K562 (cell line): ENCODE measurements at regions not wholly inside any gene's neighbourhood (a gene's known extent, or its start where the extent isn't known, plus 50 kb on each side); places are given as distances from the start of the nearest gene placed in this dataset.

Experiments used
- ATAC-seq: fragments of 200-7000 bp; cut with Tn5 transposase; 3 replicates; pipeline ENCODE4 v1.9.1; 2020; ENCODE audit warnings: moderate library complexity
- BruUV-seq: library from RNA; stranded (reverse); fragments of 400-500 nt; replicated peaks from 2 replicates; lab custom pipeline; 2021; lab: Mats Ljungman, UMichigan
- CTCF ChIA-PET: fragments of 300-600 bp; formaldehyde crosslinking; extraction: SDS; loops from one replicate; lab custom pipeline; 2021; ENCODE audit warnings: low intra/inter-chr PET ratio; lab: Yijun Ruan, JAX
- POLR2A ChIA-PET: fragments of 300-600, 350-650 bp; sonication (Branson Sonifier 250); formaldehyde crosslinking; extraction: SDS; loops from one replicate; lab custom pipeline; 2021; ENCODE audit warnings: antibody characterized with exemption, inconsistent platforms; lab: Yijun Ruan, JAX
- DNase-seq, 4 experiments: peaks; one replicate each; pipeline versions ENCODE4 v3.0.0 to v3.0.0-alpha.2; 2011 to 2018; ENCODE audit warnings: low spot score in 3 of 4, mixed read lengths in 3 of 4; ENCODE audit errors: extremely low read depth in 1 of 4
- FAIRE-seq: peaks from 2 replicates; lab custom pipeline; 2011; peaks lifted over from hg19 to GRCh38; lab: Jason Lieb, UNC
- H2AFZ ChIP-seq: 2 replicates; pipeline ENCODE4 v1.6.0; 2011; ENCODE audit warnings: low read depth, low read length, control low read depth, inconsistent platforms
- H3K27ac ChIP-seq: fragments of 200-600 bp; 3 replicates; pipeline ENCODE4 v1.8.0; 2011; ENCODE audit warnings: low read depth, mild to moderate bottlenecking, control low read depth, inconsistent platforms, low read length, moderate library complexity, mixed read lengths; ENCODE audit errors: extremely low read depth
- H3K27me3 ChIP-seq, 2 experiments: fragments of 300-600 bp in 1 of 2; 2 replicates in 1 of 2; 3 replicates in 1 of 2; pipeline versions ENCODE4 v1.6.0 to v1.8.0; 2011; ENCODE audit warnings: inconsistent platforms in 2 of 2, low read length in 2 of 2, mild to moderate bottlenecking in 1 of 2, mixed read lengths in 1 of 2, moderate library complexity in 1 of 2; ENCODE audit not compliant: control insufficient read depth in 2 of 2, insufficient read depth in 2 of 2
- H3K36me3 ChIP-seq: fragments of 300-600 bp; 3 replicates; pipeline ENCODE4 v1.8.0; 2011; ENCODE audit warnings: mild to moderate bottlenecking, low read length, inconsistent platforms; ENCODE audit not compliant: control insufficient read depth, insufficient read depth
- H3K4me1 ChIP-seq, 2 experiments: fragments of 200-600 bp in 1 of 2; replicated peaks in 1 of 2; 2 replicates in 1 of 2; 3 replicates in 1 of 2; pipeline versions ENCODE4 v1.5.1 to v1.8.0; 2011; ENCODE audit warnings: inconsistent platforms in 2 of 2, low read length in 2 of 2, mild to moderate bottlenecking in 1 of 2, mixed read lengths in 1 of 2, moderate library complexity in 1 of 2; ENCODE audit not compliant: control insufficient read depth in 2 of 2, insufficient read depth in 2 of 2
- H3K4me2 ChIP-seq: 2 replicates; pipeline ENCODE4 v1.6.1; 2011; ENCODE audit warnings: low read length, control low read depth, inconsistent platforms, mixed read lengths; ENCODE audit not compliant: insufficient read depth
- H3K4me3 ChIP-seq: fragments of 200-600 bp; sonication (generic), shearing (Covaris generic); 2 replicates; pipeline ENCODE4 v1.5.1; 2016; ENCODE audit warnings: control low read depth, inconsistent platforms
- H3K79me2 ChIP-seq: fragments of 200-600 bp; 3 replicates; pipeline ENCODE4 v1.8.0; 2011; ENCODE audit warnings: low read length, inconsistent platforms; ENCODE audit not compliant: control insufficient read depth, insufficient read depth
- H3K9ac ChIP-seq, 2 experiments: 2 replicates each; pipeline versions ENCODE4 v1.6.0 to v1.6.1; 2011; ENCODE audit warnings: low read depth in 2 of 2, low read length in 2 of 2, control low read depth in 1 of 2, inconsistent platforms in 1 of 2, mild to moderate bottlenecking in 1 of 2, mixed read lengths in 1 of 2; ENCODE audit not compliant: insufficient read depth in 1 of 2
- H3K9me1 ChIP-seq: one replicate; pipeline ENCODE4 v1.6.0; 2011; ENCODE audit warnings: inconsistent platforms, mild to moderate bottlenecking, low read length, moderate library complexity; ENCODE audit not compliant: control insufficient read depth, insufficient read depth
- H3K9me3 ChIP-seq: replicated peaks from 2 replicates; pipeline ENCODE4 v1.5.1; 2011; ENCODE audit warnings: low read depth, low read length, inconsistent platforms; ENCODE audit not compliant: control insufficient read depth, insufficient read depth
- H4K20me1 ChIP-seq: replicated peaks from 2 replicates; pipeline ENCODE4 v1.6.1; 2011; ENCODE audit warnings: low read length, inconsistent platforms, mixed read lengths; ENCODE audit not compliant: control insufficient read depth, insufficient read depth
- HDAC8 ChIP-seq: fragments of 450-650 bp; IDR thresholded peaks from 2 replicates; pipeline ENCODE4 v1.6.1; 2016; ENCODE audit warnings: mild to moderate bottlenecking, missing genetic modification characterization, moderate library complexity, missing compliant biosample characterization
- KDM5B ChIP-seq: fragments of 200-600 bp; sonication (generic); IDR thresholded peaks from 2 replicates; pipeline ENCODE4 v1.6.1; 2012; ENCODE audit warnings: low read depth, mild to moderate bottlenecking, moderate library complexity, low read length, control low read depth, inconsistent platforms; ENCODE audit not compliant: insufficient replicate concordance
- PRDM10 ChIP-seq: fragments of 450-650 bp; IDR thresholded peaks from 2 replicates; pipeline ENCODE4 v1.6.1; 2018; ENCODE audit not compliant: partially characterized antibody
- ZNF23 ChIP-seq: fragments of 250-450 bp; sonication (Bioruptor Pico); IDR thresholded peaks from 2 replicates; pipeline ENCODE4 v1.4.0; 2020; ENCODE audit warnings: mild to moderate bottlenecking
- ZNF24 ChIP-seq: fragments of 450-650 bp; IDR thresholded peaks from 2 replicates; pipeline ENCODE4 v1.6.1; 2016
- WGBS: fragments of 100-300 bp; shearing (Covaris generic); methylation state at CpG from one replicate; pipeline ENCODE4 v1.1.6; 2016; ENCODE audit warnings: low coverage, mixed read lengths; ENCODE audit not compliant: insufficient coverage; ENCODE audit errors: missing lambda C conversion rate; 5-methylcytosine and 5-hydroxymethylcytosine counted together
- in situ Hi-C: fragments of 300-500 bp; cut with MboI; formaldehyde crosslinking; loops from 4 replicates; pipeline ENCODE4 v1.15.0; 2018; ENCODE audit warnings: inconsistent platforms, mixed read lengths
- intact Hi-C: fragments of 100-400 bp; cut with micrococcal nuclease; formaldehyde crosslinking; loops from 2 replicates; pipeline ENCODE4 v1.14.2; 2022

GRCh38 chr2:109726379-109727270, 67.5 kb upstream of the RGPD5 start:
- no peaks in the 10 kb centered on the region for H3K79me2 ChIP-seq
- no peak overlapping the region for H2AFZ ChIP-seq
- 1% methylated on average over 16 of the region's 16 CpGs for WGBS
- ChIA-PET CTCF (no interaction called here), POLR2A (no interaction called here)
- DNase-seq: no peak
- H3K4me3 ChIP-seq: no peak overlapping the region
- no peak for FAIRE-seq
- no peaks in the 10 kb centered on the region for H3K9me3 ChIP-seq
- no peaks in the 10 kb centered on the region for H3K9me1 ChIP-seq
- no peak overlapping the region for H3K9ac ChIP-seq
- H3K27ac ChIP-seq: no peak overlapping the region
- no peak overlapping the region for H3K4me2 ChIP-seq
- intact Hi-C loops (no loop called here), in situ Hi-C loops (no loop called here)
- H4K20me1 ChIP-seq: no peaks in the 10 kb centered on the region
- ATAC-seq: no peak
- H3K4me1 ChIP-seq: no peaks in the 10 kb centered on the region
- H3K27me3 ChIP-seq: peaks cover 0 to 15% of the 10 kb centered on the region in 2 experiments; a peak in 1 of 5 replicates
- no peaks in the 10 kb centered on the region for H3K36me3 ChIP-seq
- TF ChIP-seq ZNF24 (no peak), HDAC8 (tag) (no peak), PRDM10 (no peak), KDM5B (no peak), ZNF23 (CRISPR knock-in tag) (no peak)
- TF ChIP-seq, all 486 proteins: peak for 0
- no TSS peak for BruUV-seq
